ENCODE measurements at regions not wholly inside any gene's neighbourhood (a gene's known extent, or its start where the extent isn't known, plus 50 kb on each side); places are given as distances from the start of the nearest gene placed in this dataset.

GRCh38 chr12:77224346-77224745 is 159.0 kb upstream of the E2F7 start (continued):
- TF ChIP-seq CHD7 (IDR thresholded peaks at IDR 0.05; ENCODE audit: low read depth, low read length) (no peak), SMAD2 (IDR thresholded peaks at IDR 0.05; ENCODE audit: low read depth, low read length) (no peak), TFE3 (CRISPR knock-in tag; IDR thresholded peaks at IDR 0.05) (no peak), SMAD1 (IDR thresholded peaks at IDR 0.05; ENCODE audit: low read depth, low read length, partially characterized antibody) (no peak), NFE2 (IDR thresholded peaks at IDR 0.05; ENCODE audit: low read depth) (no peak)
